MG63 (cell line): ENCODE measurements at regions not wholly inside any gene's neighbourhood (a gene's known extent, or its start where the extent isn't known, plus 50 kb on each side); places are given as distances from the start of the nearest gene placed in this dataset.

Experiments used
- DNase-seq: peaks from one replicate; pipeline ENCODE4 v3.0.0-alpha.2; 2020
- H3K27me3 ChIP-seq: fragments of 250-450 bp; sonication (Bioruptor Pico); 2 replicates; pipeline ENCODE4 v1.5.1; 2020; ENCODE audit warnings: mild to moderate bottlenecking, moderate library complexity
- H3K36me3 ChIP-seq: fragments of 250-450 bp; sonication (Bioruptor Pico); 2 replicates; pipeline ENCODE4 v1.5.1; 2020; ENCODE audit warnings: mild to moderate bottlenecking, moderate library complexity
- H3K4me3 ChIP-seq: fragments of 250-450 bp; sonication (Bioruptor Pico); 2 replicates; pipeline ENCODE4 v1.5.1; 2020; ENCODE audit warnings: mild to moderate bottlenecking, moderate library complexity
- H3K9me3 ChIP-seq: fragments of 250-450 bp; sonication (Bioruptor Pico); 2 replicates; pipeline ENCODE4 v1.5.1; 2020; ENCODE audit warnings: mild to moderate bottlenecking, moderate library complexity

GRCh38 chr13:79723519-79724024 lies 242.6 kb downstream of the NDFIP2 start:
- Histone ChIP-seq H3K4me3 (no peak overlapping the region), H3K9me3 (no peaks in the 10 kb centered on the region), H3K27me3 (no peaks in the 10 kb centered on the region), H3K36me3 (no peaks in the 10 kb centered on the region)
- DNase-seq = no peak

GRCh38 chr13:79722885-79723445 lies 242.0 kb downstream of the NDFIP2 start:
- no peak for DNase-seq

GRCh38 chr13:79716191-79716590 lies 235.2 kb downstream of the NDFIP2 start:
- Histone ChIP-seq H3K4me3 (no peak overlapping the region), H3K27me3 (no peaks in the 10 kb centered on the region), H3K36me3 (no peaks in the 10 kb centered on the region), H3K9me3 (no peaks in the 10 kb centered on the region)
- no peak for DNase-seq

More at GRCh38 chr13:79722885-79723445, 242.0 kb downstream of the NDFIP2 start:
- no peaks in the 10 kb centered on the region for H3K27me3 ChIP-seq
- no peak overlapping the region for H3K4me3 ChIP-seq
- H3K9me3 ChIP-seq = no peaks in the 10 kb centered on the region
- H3K36me3 ChIP-seq = no peaks in the 10 kb centered on the region

GRCh38 chr13:79711631-79712030 lies 230.7 kb downstream of the NDFIP2 start:
- no peaks in the 10 kb centered on the region for H3K9me3 ChIP-seq
- H3K4me3 ChIP-seq = no peak overlapping the region
- no peaks in the 10 kb centered on the region for H3K36me3 ChIP-seq
- no peak for DNase-seq
- H3K27me3 ChIP-seq = no peaks in the 10 kb centered on the region

GRCh38 chr13:79710376-79710775 lies 229.4 kb downstream of the NDFIP2 start:
- no peak for DNase-seq
- H3K4me3 ChIP-seq = no peak overlapping the region

GRCh38 chr13:79709471-79709870 lies 228.5 kb downstream of the NDFIP2 start:
- no peak for DNase-seq
- Histone ChIP-seq H3K4me3 (no peak overlapping the region), H3K27me3 (no peaks in the 10 kb centered on the region)

More at GRCh38 chr13:79710376-79710775, 229.4 kb downstream of the NDFIP2 start:
- Histone ChIP-seq H3K9me3 (no peaks in the 10 kb centered on the region), H3K27me3 (no peaks in the 10 kb centered on the region), H3K36me3 (no peaks in the 10 kb centered on the region)

GRCh38 chr13:79703772-79704171 lies 222.8 kb downstream of the NDFIP2 start:
- Histone ChIP-seq H3K27me3 (no peaks in the 10 kb centered on the region), H3K9me3 (no peaks in the 10 kb centered on the region), H3K36me3 (no peaks in the 10 kb centered on the region)

More at GRCh38 chr13:79709471-79709870, 228.5 kb downstream of the NDFIP2 start:
- Histone ChIP-seq H3K9me3 (no peaks in the 10 kb centered on the region), H3K36me3 (no peaks in the 10 kb centered on the region)

GRCh38 chr13:79695754-79696153 lies 214.8 kb downstream of the NDFIP2 start:
- DNase-seq = no peak
- H3K4me3 ChIP-seq = no peak overlapping the region
- no peaks in the 10 kb centered on the region for H3K36me3 ChIP-seq
- H3K27me3 ChIP-seq = no peaks in the 10 kb centered on the region; the same call in 1 of the 2 replicates
- no peaks in the 10 kb centered on the region for H3K9me3 ChIP-seq

More at GRCh38 chr13:79703772-79704171, 222.8 kb downstream of the NDFIP2 start:
- H3K4me3 ChIP-seq = no peak overlapping the region
- DNase-seq = no peak

- Histone ChIP-seq H3K36me3 (no peaks in the 10 kb centered on the region), H3K27me3 (no peaks in the 10 kb centered on the region), H3K9me3 (no peaks in the 10 kb centered on the region), H3K4me3 (no peak overlapping the region)
- no peak for DNase-seq
Observed at GRCh38 chr13:79692846-79693245, 211.9 kb downstream of the NDFIP2 start.

GRCh38 chr13:79691826-79692225 lies 210.9 kb downstream of the NDFIP2 start:
- no peak for DNase-seq
- Histone ChIP-seq H3K36me3 (no peaks in the 10 kb centered on the region), H3K4me3 (no peak overlapping the region), H3K9me3 (no peaks in the 10 kb centered on the region), H3K27me3 (no peaks in the 10 kb centered on the region)

GRCh38 chr13:79688741-79689140 lies 207.8 kb downstream of the NDFIP2 start:
- no peak for DNase-seq
- Histone ChIP-seq H3K4me3 (no peak overlapping the region), H3K36me3 (no peaks in the 10 kb centered on the region), H3K27me3 (no peaks in the 10 kb centered on the region), H3K9me3 (no peaks in the 10 kb centered on the region)

GRCh38 chr13:79686441-79686840 lies 205.5 kb downstream of the NDFIP2 start:
- Histone ChIP-seq H3K36me3 (no peaks in the 10 kb centered on the region), H3K9me3 (no peaks in the 10 kb centered on the region), H3K27me3 (no peaks in the 10 kb centered on the region), H3K4me3 (no peak overlapping the region)
- no peak for DNase-seq

GRCh38 chr13:79684371-79684770 lies 203.4 kb downstream of the NDFIP2 start:
- no peak for DNase-seq
- Histone ChIP-seq H3K27me3 (no peaks in the 10 kb centered on the region), H3K9me3 (no peaks in the 10 kb centered on the region), H3K4me3 (no peak overlapping the region), H3K36me3 (no peaks in the 10 kb centered on the region)

- H3K27me3 ChIP-seq = no peaks in the 10 kb centered on the region
- no peak overlapping the region for H3K4me3 ChIP-seq
- no peaks in the 10 kb centered on the region for H3K36me3 ChIP-seq
- no peaks in the 10 kb centered on the region for H3K9me3 ChIP-seq
- DNase-seq = no peak
Observed at GRCh38 chr13:79682164-79682563, 201.2 kb downstream of the NDFIP2 start.

GRCh38 chr13:79681069-79681468 lies 200.1 kb downstream of the NDFIP2 start:
- H3K4me3 ChIP-seq = no peak overlapping the region
- no peaks in the 10 kb centered on the region for H3K36me3 ChIP-seq
- H3K27me3 ChIP-seq = no peaks in the 10 kb centered on the region
- no peak for DNase-seq
- no peaks in the 10 kb centered on the region for H3K9me3 ChIP-seq

- H3K36me3 ChIP-seq = no peaks in the 10 kb centered on the region
- H3K9me3 ChIP-seq = no peaks in the 10 kb centered on the region
- DNase-seq = no peak
- H3K27me3 ChIP-seq = no peaks in the 10 kb centered on the region
- H3K4me3 ChIP-seq = no peak overlapping the region
Observed at GRCh38 chr13:79680485-79680884, 199.5 kb downstream of the NDFIP2 start.

GRCh38 chr13:79679334-79679733 lies 198.4 kb downstream of the NDFIP2 start:
- peak; percentile 29 for DNase-seq
- Histone ChIP-seq H3K36me3 (no peaks in the 10 kb centered on the region), H3K4me3 (no peak overlapping the region), H3K27me3 (no peaks in the 10 kb centered on the region), H3K9me3 (no peaks in the 10 kb centered on the region)

- DNase-seq = no peak
- H3K4me3 ChIP-seq = no peak overlapping the region
- no peaks in the 10 kb centered on the region for H3K36me3 ChIP-seq
- no peaks in the 10 kb centered on the region for H3K9me3 ChIP-seq
- no peaks in the 10 kb centered on the region for H3K27me3 ChIP-seq
Observed at GRCh38 chr13:79678100-79678499, 197.1 kb downstream of the NDFIP2 start.
